GM19438 (cell line): ENCODE measurements at regions not wholly inside any gene's neighbourhood (a gene's known extent, or its start where the extent isn't known, plus 50 kb on each side); places are given as distances from the start of the nearest gene placed in this dataset.

Source experiments
- ATAC-seq: cut with Tn5 transposase; IDR thresholded peaks from one replicate; pipeline ENCODE4 v1.9.1; 2021; ENCODE audit warnings: low read depth; ENCODE audit not compliant: unreplicated experiment

- peak; percentile 94 for ATAC-seq
These were observed 105.0 kb upstream of the NR0B1 start for GRCh38 chrX:30414144-30414543.

- no peak for ATAC-seq
These were observed 93.2 kb upstream of the NR0B1 start for GRCh38 chrX:30402366-30402765.

GRCh38 chrX:30388325-30388724 is 79.1 kb upstream of the NR0B1 start:
- ATAC-seq: no peak

GRCh38 chrX:30373951-30374350 is 64.8 kb upstream of the NR0B1 start:
- no peak for ATAC-seq

- no peak for ATAC-seq
These were observed 64.3 kb upstream of the NR0B1 start for GRCh38 chrX:30373479-30373878.

GRCh38 chrX:30364229-30364628 is 55.0 kb upstream of the NR0B1 start:
- no peak for ATAC-seq
